GM19372 (cell line): ENCODE measurements at regions not wholly inside any gene's neighbourhood (a gene's known extent, or its start where the extent isn't known, plus 50 kb on each side); places are given as distances from the start of the nearest gene placed in this dataset.

Source experiments
- ATAC-seq: cut with Tn5 transposase; IDR thresholded peaks from one replicate; pipeline ENCODE4 v1.9.1; 2021; ENCODE audit warnings: mild to moderate bottlenecking, low read depth, moderate library complexity; ENCODE audit not compliant: unreplicated experiment

DNA sequence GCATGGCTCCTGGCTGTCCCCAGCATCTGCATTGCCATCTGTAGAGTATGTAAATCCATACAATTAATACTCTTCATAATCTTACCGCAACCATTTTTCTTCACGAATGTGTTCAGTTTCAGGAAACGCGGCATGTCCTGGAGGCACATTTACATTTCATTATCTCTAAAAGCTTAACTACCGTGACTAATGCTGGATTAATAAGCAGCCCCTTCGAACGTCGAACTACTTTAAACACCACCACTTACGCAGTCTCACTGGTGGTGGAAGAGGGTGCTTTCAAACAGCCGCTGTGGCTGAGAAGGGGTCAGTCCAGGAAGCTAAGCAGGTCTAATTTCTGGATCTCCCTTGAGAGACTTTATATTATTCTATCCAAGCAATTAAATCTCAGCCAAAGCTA lies 85.6 kb downstream of the C5orf15 start:
- ATAC-seq, result no peak

- ATAC-seq, result no peak
Measured at GRCh38 chr5:133882389-133882695, 86.1 kb downstream of the C5orf15 start.

GRCh38 chr5:133881576-133882388 lies 86.6 kb downstream of the C5orf15 start:
- no peak for ATAC-seq

DNA sequence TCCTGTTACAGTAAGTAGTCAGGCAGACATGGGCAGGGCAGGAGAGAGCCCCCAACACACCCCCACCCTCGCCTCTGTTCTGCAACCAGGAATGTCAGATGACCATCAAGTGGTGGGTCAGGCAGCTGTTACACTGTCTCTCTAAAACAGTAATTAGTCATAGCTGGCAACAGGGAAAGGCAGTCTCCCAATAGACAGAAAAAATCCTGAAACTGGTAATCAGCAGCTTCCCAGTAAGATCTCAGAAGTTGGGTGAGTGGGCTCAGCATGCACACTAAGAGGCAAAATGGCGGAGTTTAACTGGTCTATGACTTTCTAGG lies 90.2 kb downstream of the C5orf15 start:
- ATAC-seq, result no peak

DNA sequence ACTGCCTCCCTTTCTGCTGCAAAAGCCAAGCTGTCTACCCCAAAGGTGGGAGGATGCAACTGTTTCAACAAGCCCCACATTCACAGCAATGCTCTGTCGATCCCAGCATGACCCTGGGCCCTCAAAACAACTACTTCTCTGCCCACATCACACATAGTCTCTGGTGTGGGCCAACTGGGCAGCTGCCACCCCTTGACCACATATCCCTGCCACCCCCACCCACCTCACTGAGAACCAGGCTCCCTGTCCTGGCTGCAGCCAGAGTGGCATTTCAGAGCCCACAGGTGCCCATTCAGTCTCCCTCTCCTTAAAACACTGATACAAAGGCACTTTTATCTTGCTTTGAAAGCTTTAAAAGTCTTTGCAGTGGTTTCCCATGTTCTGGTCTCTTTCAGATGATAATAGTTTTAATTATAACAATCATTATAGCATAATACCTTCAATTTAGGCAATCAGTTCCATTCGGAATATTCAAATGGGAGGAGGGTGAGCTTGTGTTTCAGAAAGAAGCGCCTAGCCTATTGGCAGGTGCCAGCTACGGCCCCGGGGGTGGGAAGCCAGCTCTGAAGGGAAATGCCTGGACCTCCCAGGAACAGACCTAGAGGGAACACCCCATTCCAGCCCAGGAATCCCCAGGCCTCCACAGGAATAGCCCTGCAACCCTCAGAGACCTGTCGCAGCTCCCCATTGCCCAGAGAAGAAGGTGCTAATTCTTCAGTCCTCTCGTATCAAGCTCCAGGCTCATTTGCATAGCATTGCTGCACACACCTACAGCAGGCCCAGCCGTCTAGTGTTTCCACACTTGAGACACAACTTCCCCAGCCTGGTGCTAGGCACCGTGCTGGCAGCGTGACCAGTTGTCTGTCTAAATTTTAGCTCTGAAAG lies 90.8 kb downstream of the C5orf15 start:
- ATAC-seq, result no peak

DNA sequence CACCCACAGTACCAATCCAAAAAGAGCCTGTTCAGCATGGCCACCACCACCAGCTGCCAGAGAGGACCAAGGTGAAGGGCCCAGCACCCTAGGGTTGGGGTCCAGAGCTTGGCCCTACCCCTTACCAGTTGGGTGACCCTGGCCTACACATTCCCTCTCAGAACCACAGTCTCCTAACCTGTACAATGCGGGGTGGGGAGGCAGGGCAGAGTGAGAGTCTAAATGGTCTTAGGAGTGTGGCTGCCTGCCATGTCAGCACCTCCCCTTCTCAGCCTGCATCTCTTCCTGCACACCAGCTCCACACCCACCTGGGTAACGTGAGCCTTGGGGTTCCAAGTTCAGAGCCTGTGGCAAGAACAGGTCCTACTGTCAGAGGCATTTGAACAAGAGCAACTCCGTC lies 92.2 kb downstream of the C5orf15 start:
- no peak for ATAC-seq

DNA sequence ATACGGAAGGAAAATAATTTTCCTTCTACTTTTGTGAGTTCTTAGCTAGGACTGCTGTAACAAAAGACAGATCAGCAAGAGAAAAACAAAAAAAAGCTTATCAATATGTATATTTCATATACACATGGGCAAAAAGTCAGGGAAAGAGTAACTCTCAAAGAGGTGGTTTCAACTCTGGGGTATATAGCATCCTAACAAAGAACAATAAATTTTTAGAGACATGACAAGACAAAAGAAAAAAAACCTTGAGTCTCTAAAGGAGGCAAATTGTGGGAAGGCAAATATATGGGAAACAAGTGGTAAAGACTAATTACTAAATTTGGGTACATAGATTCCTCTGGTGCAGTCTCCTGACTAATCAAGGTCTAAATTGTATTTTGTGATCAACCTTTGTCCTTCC lies 93.2 kb downstream of the C5orf15 start:
- ATAC-seq, result no peak

GRCh38 chr5:133873449-133873848 lies 95.0 kb downstream of the C5orf15 start:
- ATAC-seq, result no peak

- no peak for ATAC-seq
Measured at GRCh38 chr5:133870661-133871060, 97.8 kb downstream of the C5orf15 start.

- ATAC-seq, result no peak
Measured at GRCh38 chr5:133869519-133870335, 98.7 kb downstream of the C5orf15 start.

GRCh38 chr5:133868946-133869518 lies 99.4 kb downstream of the C5orf15 start:
- ATAC-seq, result no peak

DNA sequence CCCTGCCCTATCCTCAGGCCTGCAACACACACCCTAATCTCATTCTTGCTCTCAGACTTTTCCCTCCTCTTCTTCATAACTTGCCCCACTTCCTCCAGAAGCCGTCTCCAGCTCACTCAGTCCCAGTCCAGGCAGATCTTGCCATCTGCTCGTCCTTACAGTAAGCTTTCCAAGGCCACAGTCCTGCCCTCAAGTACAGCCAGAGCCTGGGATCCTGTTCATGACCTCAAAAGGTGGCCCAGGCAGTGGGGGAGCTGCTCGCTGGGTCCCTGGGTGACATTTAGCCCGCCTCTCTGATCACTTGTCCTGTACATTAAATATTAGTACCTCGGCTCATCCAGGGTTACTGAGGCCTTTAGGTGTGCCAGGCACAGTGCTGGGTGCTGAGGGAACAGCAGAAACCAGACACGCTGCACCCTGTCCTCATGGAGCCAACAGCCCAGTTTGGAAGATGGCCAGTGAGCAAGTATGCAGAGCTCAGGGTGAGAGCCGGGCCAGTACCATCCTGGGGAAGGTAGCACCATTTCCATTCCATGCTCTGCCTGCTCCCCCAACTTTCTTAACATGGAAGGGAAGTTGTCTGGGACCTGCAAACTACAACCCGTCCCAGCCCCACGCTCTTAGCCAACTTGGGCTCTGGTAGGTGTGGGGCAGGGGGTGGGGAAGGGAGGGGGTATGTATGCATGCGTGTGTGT lies 100.4 kb downstream of the C5orf15 start:
- ATAC-seq, result no peak

- ATAC-seq, result no peak
Measured at GRCh38 chr5:133867341-133867740, 101.1 kb downstream of the C5orf15 start.

- ATAC-seq, result no peak
Measured at GRCh38 chr5:133866903-133867245, 101.6 kb downstream of the C5orf15 start.

- ATAC-seq, result no peak
Measured at GRCh38 chr5:133866160-133866902, 102.1 kb downstream of the C5orf15 start.

GRCh38 chr5:133865113-133865512 lies 103.3 kb downstream of the C5orf15 start:
- ATAC-seq, result no peak

- no peak for ATAC-seq
Measured at GRCh38 chr5:133864711-133865110, 103.7 kb downstream of the C5orf15 start.

DNA sequence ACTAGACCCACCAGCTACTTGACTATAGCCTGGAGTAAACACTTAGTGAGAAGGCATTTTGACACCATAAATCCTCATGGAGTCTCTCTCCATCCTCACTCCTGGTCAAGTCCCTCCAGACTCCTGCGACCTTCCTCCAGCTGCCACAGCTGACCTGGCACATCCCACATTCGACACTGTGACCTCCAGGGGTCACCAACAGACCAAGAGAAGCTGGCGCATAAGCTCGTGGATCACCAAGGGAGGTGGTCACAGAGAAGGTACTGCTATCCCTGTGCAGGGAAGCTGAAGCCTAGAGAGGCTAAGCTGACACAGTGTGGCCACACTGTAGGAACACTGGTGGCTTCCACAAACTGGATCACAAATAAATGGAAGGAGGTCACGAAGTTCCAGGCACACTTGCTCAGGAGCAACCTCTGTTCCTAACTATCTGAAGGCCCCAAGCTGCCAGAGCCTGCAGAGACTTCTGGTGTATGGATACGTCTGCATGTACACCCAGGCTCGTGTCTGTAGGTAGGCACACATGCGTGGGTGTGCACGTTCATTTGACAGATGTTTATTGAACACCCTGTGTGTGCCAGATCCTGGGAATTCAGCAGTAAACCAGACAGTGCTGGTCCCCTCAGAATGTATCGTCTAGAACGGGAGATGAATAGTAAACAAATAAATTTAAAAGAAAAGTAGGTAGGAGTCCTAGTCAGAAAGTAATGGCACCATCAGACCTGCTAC lies 104.4 kb downstream of the C5orf15 start:
- ATAC-seq, result no peak

GRCh38 chr5:133861161-133861737 lies 107.2 kb downstream of the C5orf15 start:
- no peak for ATAC-seq
